IPS-18a (cell line): ENCODE measurements at regions not wholly inside any gene's neighbourhood (a gene's known extent, or its start where the extent isn't known, plus 50 kb on each side); places are given as distances from the start of the nearest gene placed in this dataset.

Experiments used
- H3K27ac ChIP-seq: one replicate; pipeline ENCODE4 v1.5.1; 2013; ENCODE audit warnings: low read length
- H3K27me3 ChIP-seq: one replicate; pipeline ENCODE4 v1.6.1; 2013; ENCODE audit warnings: mild to moderate bottlenecking, low read length; ENCODE audit not compliant: control insufficient read depth, insufficient read depth
- H3K36me3 ChIP-seq: one replicate; pipeline ENCODE4 v1.6.1; 2013; ENCODE audit warnings: low read depth, low read length; ENCODE audit not compliant: control insufficient read depth
- H3K4me1 ChIP-seq: one replicate; pipeline ENCODE4 v1.6.1; 2013; ENCODE audit warnings: low read depth, low read length; ENCODE audit not compliant: control insufficient read depth
- H3K4me3 ChIP-seq: one replicate; pipeline ENCODE4 v1.5.1; 2013; ENCODE audit warnings: low read length
- H3K9ac ChIP-seq: one replicate; pipeline ENCODE4 v1.6.1; 2013; ENCODE audit warnings: mild to moderate bottlenecking, low read length, moderate library complexity
- H3K9me3 ChIP-seq: one replicate; pipeline ENCODE4 v1.6.1; 2013; ENCODE audit warnings: low read depth, low read length; ENCODE audit not compliant: control insufficient read depth

GRCh38 chr3:135907422-135908165 lies 57.9 kb upstream of the PPP2R3A start:
- Histone ChIP-seq H3K4me1 (no peaks in the 10 kb centered on the region), H3K4me3 (no peak overlapping the region), H3K27me3 (no peaks in the 10 kb centered on the region), H3K27ac (no peak overlapping the region), H3K36me3 (no peaks in the 10 kb centered on the region), H3K9me3 (no peaks in the 10 kb centered on the region), H3K9ac (no peak overlapping the region)

DNA sequence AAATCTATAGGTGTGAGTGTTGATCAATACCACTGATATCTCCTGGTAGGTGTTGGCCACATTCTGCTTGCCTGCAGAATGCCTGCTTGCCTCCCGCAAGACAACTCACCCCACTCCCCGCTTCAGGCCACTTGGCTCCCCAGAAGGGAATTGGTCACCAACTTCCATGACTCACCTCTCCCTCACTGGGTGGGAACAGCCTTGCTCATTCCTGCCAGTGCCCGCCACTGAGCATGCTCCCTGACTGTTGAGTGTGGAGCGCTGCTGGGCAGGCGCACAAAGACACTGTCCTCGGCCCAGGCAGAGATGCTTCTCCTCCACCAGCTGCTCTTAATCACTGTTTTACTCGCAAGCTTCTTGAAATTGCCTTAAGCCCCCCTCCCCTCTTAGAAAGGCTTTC lies 57.3 kb upstream of the PPP2R3A start:
- no peak overlapping the region for H3K27ac ChIP-seq
- no peaks in the 10 kb centered on the region for H3K36me3 ChIP-seq
- H3K27me3 ChIP-seq = no peaks in the 10 kb centered on the region
- H3K4me1 ChIP-seq = no peaks in the 10 kb centered on the region
- H3K4me3 ChIP-seq = no peak overlapping the region
- H3K9me3 ChIP-seq = no peaks in the 10 kb centered on the region
- H3K9ac ChIP-seq = no peak overlapping the region

- no peak overlapping the region for H3K9ac ChIP-seq
- no peaks in the 10 kb centered on the region for H3K4me1 ChIP-seq
- H3K4me3 ChIP-seq = no peak overlapping the region
- H3K27ac ChIP-seq = no peak overlapping the region
- H3K27me3 ChIP-seq = no peaks in the 10 kb centered on the region
- no peaks in the 10 kb centered on the region for H3K9me3 ChIP-seq
- no peaks in the 10 kb centered on the region for H3K36me3 ChIP-seq
These were observed 56.8 kb upstream of the PPP2R3A start for GRCh38 chr3:135908737-135909136.

DNA sequence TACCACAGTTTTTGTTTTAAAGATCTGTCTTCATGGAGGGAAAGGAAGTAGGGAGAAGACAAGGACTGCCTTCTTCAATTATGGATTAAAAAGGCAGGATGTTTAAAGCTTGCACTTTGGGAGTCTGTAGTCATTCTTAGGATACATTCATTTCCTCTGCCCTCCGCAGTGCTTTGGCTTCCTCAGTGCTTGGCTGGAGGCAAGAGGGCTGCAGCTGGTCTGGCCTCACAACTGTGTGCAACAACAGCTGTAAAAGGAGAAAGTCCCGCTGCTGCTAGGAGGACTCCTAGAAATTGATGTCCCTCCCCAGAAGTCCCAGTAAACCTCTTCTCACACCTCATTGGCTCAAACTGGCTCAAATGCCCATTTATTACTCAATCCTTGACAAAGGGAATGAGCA lies 54.4 kb upstream of the PPP2R3A start:
- H3K9ac ChIP-seq = no peak overlapping the region
- no peak overlapping the region for H3K27ac ChIP-seq
- H3K27me3 ChIP-seq = no peaks in the 10 kb centered on the region
- H3K4me3 ChIP-seq = no peak overlapping the region
- H3K4me1 ChIP-seq = no peaks in the 10 kb centered on the region
- H3K9me3 ChIP-seq = no peaks in the 10 kb centered on the region
- no peaks in the 10 kb centered on the region for H3K36me3 ChIP-seq

- Histone ChIP-seq H3K4me1 (no peaks in the 10 kb centered on the region), H3K36me3 (no peaks in the 10 kb centered on the region)
These were observed 50.3 kb upstream of the PPP2R3A start for GRCh38 chr3:135915206-135915605.

More at GRCh38 chr3:135915206-135915605, 50.3 kb upstream of the PPP2R3A start:
- H3K27me3 ChIP-seq = no peaks in the 10 kb centered on the region
- no peak overlapping the region for H3K27ac ChIP-seq
- no peak overlapping the region for H3K9ac ChIP-seq
- H3K4me3 ChIP-seq = no peak overlapping the region
- no peaks in the 10 kb centered on the region for H3K9me3 ChIP-seq
